Neural cell (in vitro differentiated cells): ENCODE measurements at regions not wholly inside any gene's neighbourhood (a gene's known extent, or its start where the extent isn't known, plus 50 kb on each side); places are given as distances from the start of the nearest gene placed in this dataset.

Source experiments
- EP300 ChIP-seq: fragments of 450-650 bp; conservative IDR thresholded peaks from 2 replicates; pipeline ENCODE4 v1.6.1; 2014; ENCODE audit warnings: antibody characterized with exemption, mild to moderate bottlenecking, moderate library complexity; ENCODE audit not compliant: poor library complexity, severe bottlenecking
- EZH2 ChIP-seq: fragments of 200-600, 300-800 bp; shearing (Covaris generic), sonication (generic); IDR thresholded peaks from 2 replicates; pipeline ENCODE4 v1.6.1; 2014; ENCODE audit warnings: antibody characterized with exemption, low read length, borderline replicate concordance, mild to moderate bottlenecking; ENCODE audit not compliant: insufficient read depth, poor library complexity, severe bottlenecking
- POLR2AphosphoS5 ChIP-seq: IDR thresholded peaks from 2 replicates; pipeline ENCODE4 v1.6.1; 2012
- RAD21 ChIP-seq: fragments of 450-650 bp; conservative IDR thresholded peaks from 2 replicates; pipeline ENCODE4 v1.6.1; 2014; ENCODE audit warnings: antibody characterized with exemption, mild to moderate bottlenecking, moderate library complexity
- REST ChIP-seq: IDR thresholded peaks from 2 replicates; pipeline ENCODE4 v1.6.1; 2012; ENCODE audit warnings: borderline replicate concordance
- SMC3 ChIP-seq: fragments of 450-650 bp; conservative IDR thresholded peaks from 2 replicates; pipeline ENCODE4 v1.6.1; 2014; ENCODE audit warnings: antibody characterized with exemption, mild to moderate bottlenecking, moderate library complexity; ENCODE audit not compliant: poor library complexity
- TAF1 ChIP-seq: IDR thresholded peaks from 2 replicates; pipeline ENCODE4 v1.6.1; 2012; ENCODE audit warnings: low read depth
- TF ChIP-seq, protein P1 (sequence below): fragments of 450-650 bp; IDR thresholded peaks from 2 replicates; pipeline ENCODE4 v1.5.1; 2014; ENCODE audit warnings: antibody characterized with exemption, mild to moderate bottlenecking, moderate library complexity; ENCODE audit not compliant: poor library complexity, severe bottlenecking

DNA sequence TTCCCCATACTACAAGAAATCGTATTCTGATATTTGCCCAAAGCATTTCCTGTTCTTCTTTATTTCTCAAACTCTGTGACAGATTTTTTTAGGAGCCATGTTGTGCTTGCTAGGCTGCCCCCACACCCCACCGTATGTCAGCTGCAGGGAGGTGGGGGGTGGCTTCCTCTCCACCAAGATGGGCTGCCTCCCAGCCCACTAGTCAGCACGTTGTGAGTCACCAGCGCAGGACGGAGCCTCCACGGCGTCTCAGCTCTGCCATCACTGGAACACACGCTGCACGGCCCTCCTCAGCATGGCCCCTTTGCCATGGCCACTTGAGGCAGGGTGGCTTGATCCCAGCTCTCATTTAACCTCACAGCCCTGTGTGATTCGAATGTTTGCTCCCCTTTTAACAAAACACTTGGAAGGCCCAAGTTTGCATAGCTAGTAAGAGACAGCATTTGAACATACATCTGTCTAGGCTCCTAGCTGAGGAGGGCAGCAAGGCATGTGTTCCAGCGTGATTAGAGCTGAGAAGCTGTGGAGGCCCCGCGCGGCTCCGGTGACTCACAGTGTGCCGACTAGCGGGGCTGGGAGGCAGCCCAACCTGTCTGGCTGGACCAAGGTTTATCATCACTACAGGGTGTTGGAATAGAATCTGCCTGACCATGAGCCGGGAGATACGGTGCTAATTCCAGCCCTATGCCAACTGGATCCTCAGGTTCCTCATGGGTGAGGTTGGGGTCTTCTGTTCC lies 180.7 kb upstream of the NCAM1 start:
- TF ChIP-seq, protein P1, sequence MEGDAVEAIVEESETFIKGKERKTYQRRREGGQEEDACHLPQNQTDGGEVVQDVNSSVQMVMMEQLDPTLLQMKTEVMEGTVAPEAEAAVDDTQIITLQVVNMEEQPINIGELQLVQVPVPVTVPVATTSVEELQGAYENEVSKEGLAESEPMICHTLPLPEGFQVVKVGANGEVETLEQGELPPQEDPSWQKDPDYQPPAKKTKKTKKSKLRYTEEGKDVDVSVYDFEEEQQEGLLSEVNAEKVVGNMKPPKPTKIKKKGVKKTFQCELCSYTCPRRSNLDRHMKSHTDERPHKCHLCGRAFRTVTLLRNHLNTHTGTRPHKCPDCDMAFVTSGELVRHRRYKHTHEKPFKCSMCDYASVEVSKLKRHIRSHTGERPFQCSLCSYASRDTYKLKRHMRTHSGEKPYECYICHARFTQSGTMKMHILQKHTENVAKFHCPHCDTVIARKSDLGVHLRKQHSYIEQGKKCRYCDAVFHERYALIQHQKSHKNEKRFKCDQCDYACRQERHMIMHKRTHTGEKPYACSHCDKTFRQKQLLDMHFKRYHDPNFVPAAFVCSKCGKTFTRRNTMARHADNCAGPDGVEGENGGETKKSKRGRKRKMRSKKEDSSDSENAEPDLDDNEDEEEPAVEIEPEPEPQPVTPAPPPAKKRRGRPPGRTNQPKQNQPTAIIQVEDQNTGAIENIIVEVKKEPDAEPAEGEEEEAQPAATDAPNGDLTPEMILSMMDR, result no peak
- TF ChIP-seq TAF1, result no peak
- no peak for TF ChIP-seq POLR2AphosphoS5
- TF ChIP-seq EP300, result no peak
- TF ChIP-seq REST, result no peak
- TF ChIP-seq EZH2, result no peak
- no peak for TF ChIP-seq RAD21
- TF ChIP-seq SMC3, result no peak
